ENCODE measurements at regions not wholly inside any gene's neighbourhood (a gene's known extent, or its start where the extent isn't known, plus 50 kb on each side); places are given as distances from the start of the nearest gene placed in this dataset.

- no peak for TF ChIP-seq CTCF (IDR thresholded peaks at IDR 0.05)
- Histone ChIP-seq H3K4me3 (no peak overlapping the region), H3K9me3 (no peaks in the 10 kb centered on the region), H3K27ac (no peak overlapping the region), H3K36me3 (no peaks in the 10 kb centered on the region), H3K4me1 (peaks cover 0 to 26% (median 5%) of the 10 kb centered on the region in 4 donors), H3K27me3 (no peaks in the 10 kb centered on the region)
- intact Hi-C loops (cut with DNase I; ENCODE audit: low total_unique reads), result no loop called here
- no peak for DNase-seq
Observed at GRCh38 chr18:7511106-7511505, 56.0 kb upstream of the PTPRM start.

GRCh38 chr18:7512348-7512747 lies 54.8 kb upstream of the PTPRM start:
- no peak overlapping the region for H3K27ac ChIP-seq
- no peaks in the 10 kb centered on the region for H3K9me3 ChIP-seq
- intact Hi-C loops (cut with DNase I; ENCODE audit: low total_unique reads), result no loop called here
- H3K36me3 ChIP-seq, result no peaks in the 10 kb centered on the region
- no peak for DNase-seq
- peaks cover 0 to 26% (median 5%) of the 10 kb centered on the region in 4 donors for H3K4me1 ChIP-seq
- no peaks in the 10 kb centered on the region for H3K27me3 ChIP-seq
- H3K4me3 ChIP-seq, result no peak overlapping the region
- TF ChIP-seq CTCF (IDR thresholded peaks at IDR 0.05), result no peak

GRCh38 chr18:7512990-7513389 lies 54.1 kb upstream of the PTPRM start:
- no peaks in the 10 kb centered on the region for H3K36me3 ChIP-seq
- intact Hi-C loops (cut with DNase I; ENCODE audit: low total_unique reads), result no loop called here
- no peak for TF ChIP-seq CTCF (IDR thresholded peaks at IDR 0.05)
- no peak for DNase-seq
- H3K27ac ChIP-seq, result no peak overlapping the region
- no peak overlapping the region for H3K4me3 ChIP-seq
- no peaks in the 10 kb centered on the region for H3K27me3 ChIP-seq
- peaks cover 0 to 26% (median 5%) of the 10 kb centered on the region in 4 donors for H3K4me1 ChIP-seq
- H3K9me3 ChIP-seq, result no peaks in the 10 kb centered on the region

GRCh38 chr18:7514796-7515440 lies 52.2 kb upstream of the PTPRM start:
- DNase-seq, result no peak
- Histone ChIP-seq H3K27me3 (no peaks in the 10 kb centered on the region), H3K36me3 (no peaks in the 10 kb centered on the region), H3K27ac (no peak overlapping the region), H3K4me1 (peaks cover 0 to 26% (median 5%) of the 10 kb centered on the region in 4 donors), H3K4me3 (no peak overlapping the region), H3K9me3 (no peaks in the 10 kb centered on the region)
- no peak for TF ChIP-seq CTCF (IDR thresholded peaks at IDR 0.05)
- intact Hi-C loops (cut with DNase I; ENCODE audit: low total_unique reads), result no loop called here

GRCh38 chr18:7516266-7517117 lies 50.6 kb upstream of the PTPRM start:
- intact Hi-C loops (cut with DNase I; ENCODE audit: low total_unique reads), result loop anchor here (2.0 kb wide), 1 partner anchor 66 kb away; no protein-coding TSS in a partner anchor
- no peak for TF ChIP-seq CTCF (IDR thresholded peaks at IDR 0.05)
- no peak for DNase-seq
- Histone ChIP-seq H3K4me3 (no peak overlapping the region), H3K27ac (no peak overlapping the region), H3K36me3 (no peaks in the 10 kb centered on the region), H3K9me3 (no peaks in the 10 kb centered on the region), H3K27me3 (no peaks in the 10 kb centered on the region), H3K4me1 (peaks cover 0 to 26% (median 5%) of the 10 kb centered on the region in 4 donors)

All from tibial artery (tissue), 4 donors.